ENCODE measurements at regions not wholly inside any gene's neighbourhood (a gene's known extent, or its start where the extent isn't known, plus 50 kb on each side); places are given as distances from the start of the nearest gene placed in this dataset.

- CTCF ChIA-PET = no interaction called here
- no peak for TF ChIP-seq CTCF (IDR thresholded peaks at IDR 0.05; ENCODE audit: insufficient read depth, low read depth, low read length)
- H3K27me3 ChIP-seq (ENCODE audit: control insufficient read depth, insufficient read depth, low read length) = no peaks in the 10 kb centered on the region
- H3K4me3 ChIP-seq (ENCODE audit: low read depth, low read length) = no peak overlapping the region
- H3K36me3 ChIP-seq (ENCODE audit: control insufficient read depth, insufficient read depth, low read length) = no peaks in the 10 kb centered on the region
- POLR2A ChIA-PET = no interaction called here
- no peak for DNase-seq (ENCODE audit: low read depth)
These were observed 57.9 kb downstream of the FANCF start for GRCh38 chr11:22567759-22568158.

GRCh38 chr11:22566293-22566692 lies 59.3 kb downstream of the FANCF start:
- ChIA-PET POLR2A (no interaction called here), CTCF (interaction anchor here (1.3 kb wide), 1 partner anchor 11 kb away, joined by 3 read pairs; no protein-coding TSS in a partner anchor)

GRCh38 chr11:22561283-22561682 lies 64.3 kb downstream of the FANCF start:
- no peaks in the 10 kb centered on the region for H3K27me3 ChIP-seq (ENCODE audit: control insufficient read depth, insufficient read depth, low read length)
- no peak overlapping the region for H3K4me3 ChIP-seq (ENCODE audit: low read depth, low read length)
- TF ChIP-seq CTCF (IDR thresholded peaks at IDR 0.05; ENCODE audit: insufficient read depth, low read depth, low read length) = no peak
- H3K36me3 ChIP-seq (ENCODE audit: control insufficient read depth, insufficient read depth, low read length) = no peaks in the 10 kb centered on the region
- CTCF ChIA-PET = no interaction called here
- POLR2A ChIA-PET = no interaction called here
- DNase-seq (ENCODE audit: low read depth) = no peak

More at GRCh38 chr11:22566293-22566692, 59.3 kb downstream of the FANCF start:
- Histone ChIP-seq H3K27me3 (ENCODE audit: control insufficient read depth, insufficient read depth, low read length) (no peaks in the 10 kb centered on the region), H3K4me3 (ENCODE audit: low read depth, low read length) (no peak overlapping the region), H3K36me3 (ENCODE audit: control insufficient read depth, insufficient read depth, low read length) (no peaks in the 10 kb centered on the region)
- no peak for TF ChIP-seq CTCF (IDR thresholded peaks at IDR 0.05; ENCODE audit: insufficient read depth, low read depth, low read length)
- DNase-seq (ENCODE audit: low read depth) = no peak

- Histone ChIP-seq H3K36me3 (ENCODE audit: control insufficient read depth, insufficient read depth, low read length) (no peaks in the 10 kb centered on the region), H3K4me3 (ENCODE audit: low read depth, low read length) (no peak overlapping the region), H3K27me3 (ENCODE audit: control insufficient read depth, insufficient read depth, low read length) (no peaks in the 10 kb centered on the region)
- POLR2A ChIA-PET = no interaction called here
- CTCF ChIA-PET = no interaction called here
- TF ChIP-seq CTCF (IDR thresholded peaks at IDR 0.05; ENCODE audit: insufficient read depth, low read depth, low read length) = no peak
- no peak for DNase-seq (ENCODE audit: low read depth)
These were observed 66.2 kb downstream of the FANCF start for GRCh38 chr11:22559416-22559815.

- Histone ChIP-seq H3K36me3 (ENCODE audit: control insufficient read depth, insufficient read depth, low read length) (no peaks in the 10 kb centered on the region), H3K4me3 (ENCODE audit: low read depth, low read length) (no peak overlapping the region), H3K27me3 (ENCODE audit: control insufficient read depth, insufficient read depth, low read length) (no peaks in the 10 kb centered on the region)
- no peak for TF ChIP-seq CTCF (IDR thresholded peaks at IDR 0.05; ENCODE audit: insufficient read depth, low read depth, low read length)
- ChIA-PET POLR2A (no interaction called here), CTCF (no interaction called here)
- DNase-seq (ENCODE audit: low read depth) = no peak
These were observed 67.0 kb downstream of the FANCF start for GRCh38 chr11:22558664-22559063.

Data from BJ (cell line).